SH-SY5Y (cell line): ENCODE measurements at regions not wholly inside any gene's neighbourhood (a gene's known extent, or its start where the extent isn't known, plus 50 kb on each side); places are given as distances from the start of the nearest gene placed in this dataset.

Source experiments
- GATA2 ChIP-seq: IDR thresholded peaks from 2 replicates; pipeline ENCODE4 v1.6.1; 2011; ENCODE audit warnings: mild to moderate bottlenecking, low read depth, low read length
- GATA3 ChIP-seq: IDR thresholded peaks from 2 replicates; pipeline ENCODE4 v1.6.1; 2011; ENCODE audit warnings: low read depth, mild to moderate bottlenecking, low read length, moderate library complexity

DNA sequence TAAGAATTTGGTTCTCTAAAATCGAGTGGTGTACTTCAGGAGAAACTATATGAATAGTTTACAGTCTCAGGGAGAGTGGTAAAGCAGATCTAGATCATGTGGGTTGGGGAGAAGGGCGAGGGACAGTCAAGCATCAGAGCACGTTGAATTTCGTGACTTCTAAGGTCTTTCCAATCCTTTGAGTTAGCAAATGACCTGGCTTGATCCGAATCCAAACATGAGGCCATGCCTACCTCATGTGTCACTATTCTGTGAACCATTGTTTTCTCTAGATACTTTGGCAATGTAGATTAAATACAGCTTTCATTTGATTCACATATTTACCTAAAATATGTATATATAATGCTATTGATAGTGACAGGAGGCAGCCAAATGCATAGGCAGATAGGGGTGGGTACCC, 674.9 kb downstream of the NYAP2 start:
- TF ChIP-seq GATA2 (no peak), GATA3 (no peak)
